ENCODE measurements at regions not wholly inside any gene's neighbourhood (a gene's known extent, or its start where the extent isn't known, plus 50 kb on each side); places are given as distances from the start of the nearest gene placed in this dataset.
"Not testable (repeated sequence)": the region's sequence is repeated elsewhere in the genome, so short reads cannot be mapped to it uniquely, and the experiment has no call there.

DNA sequence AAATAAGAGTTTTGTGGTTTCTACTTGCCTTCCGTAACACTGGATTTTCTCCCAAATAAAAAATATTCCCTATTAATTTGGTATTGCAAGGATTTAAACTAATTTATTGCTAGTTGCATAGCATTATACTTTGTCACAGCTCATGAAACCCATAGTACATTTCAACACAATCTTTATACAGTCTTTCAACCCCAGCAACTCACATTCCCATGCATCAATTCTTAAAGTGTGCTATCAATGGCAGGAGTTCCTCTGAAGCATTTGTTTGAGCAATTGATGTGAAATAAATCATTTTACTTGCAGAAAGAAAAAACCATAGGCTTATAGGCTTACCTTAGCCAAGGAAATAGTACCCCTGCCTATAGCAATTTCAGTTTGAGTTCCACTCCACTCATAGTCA, 251.9 kb downstream of the PAPSS1 start:
- no peaks in the 10 kb centered on the region for H3K4me1 ChIP-seq (ENCODE audit: control insufficient read depth in 1 of 2, insufficient read depth in 2 of 2, low read length in 2 of 2)
- H3K4me3 ChIP-seq (ENCODE audit: low read depth in 1 of 2, low read length in 2 of 2): no peak overlapping the region
- no peak overlapping the region for H3K27ac ChIP-seq (ENCODE audit: low read length)
- H3K36me3 ChIP-seq (ENCODE audit: control insufficient read depth in 1 of 2, insufficient read depth in 2 of 2, low read length in 2 of 2): no peaks in the 10 kb centered on the region
- no peaks in the 10 kb centered on the region for H3K27me3 ChIP-seq (ENCODE audit: low read depth, low read length)
- H3K9me3 ChIP-seq (ENCODE audit: control insufficient read depth in 1 of 2, low read length in 2 of 2): no peaks in the 10 kb centered on the region

DNA sequence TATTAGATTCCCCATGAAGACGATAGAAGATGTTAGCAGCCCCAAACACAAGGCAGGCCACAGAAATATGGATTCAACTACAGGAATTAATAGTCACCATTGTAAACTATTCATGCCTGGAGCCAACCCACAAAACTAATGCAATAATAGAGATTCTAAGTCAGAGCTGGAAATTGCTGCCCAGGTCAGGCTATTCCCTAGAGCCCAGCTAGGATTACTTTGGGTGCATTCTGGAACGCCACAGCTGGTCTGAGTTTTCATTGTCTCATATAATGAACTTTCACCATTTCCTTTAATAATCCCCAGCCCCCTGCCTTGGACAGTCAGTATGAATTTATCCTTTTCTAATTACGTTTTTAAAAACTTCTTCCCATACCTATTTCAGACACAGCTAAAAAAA, 252.6 kb downstream of the PAPSS1 start:
- Histone ChIP-seq H3K4me1 (ENCODE audit: control insufficient read depth in 1 of 2, insufficient read depth in 2 of 2, low read length in 2 of 2) (no peaks in the 10 kb centered on the region), H3K27ac (ENCODE audit: low read length) (no peak overlapping the region), H3K4me3 (ENCODE audit: low read depth in 1 of 2, low read length in 2 of 2) (no peak overlapping the region), H3K36me3 (ENCODE audit: control insufficient read depth in 1 of 2, insufficient read depth in 2 of 2, low read length in 2 of 2) (no peaks in the 10 kb centered on the region), H3K27me3 (ENCODE audit: low read depth, low read length) (no peaks in the 10 kb centered on the region), H3K9me3 (ENCODE audit: control insufficient read depth in 1 of 2, low read length in 2 of 2) (no peaks in the 10 kb centered on the region)

DNA sequence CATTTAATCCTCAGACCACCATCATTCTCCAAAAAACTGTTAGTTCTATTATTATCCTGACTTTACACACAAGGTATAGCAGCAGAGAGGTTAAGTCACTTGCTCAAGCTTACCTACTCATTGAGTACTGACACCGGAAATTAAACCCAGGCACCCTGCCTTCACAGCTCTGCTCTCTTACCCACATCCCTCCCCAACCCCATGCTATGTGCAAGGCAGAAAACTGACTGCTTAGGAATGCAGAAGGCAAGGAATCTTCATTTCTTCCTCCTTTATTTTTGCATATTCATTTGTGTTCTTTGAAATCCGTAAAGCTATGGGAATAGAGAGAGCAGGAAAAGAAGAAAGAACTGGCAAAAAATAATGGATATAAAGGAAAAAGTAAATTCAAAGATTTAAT, 261.8 kb downstream of the PAPSS1 start:
- no peaks in the 10 kb centered on the region for H3K36me3 ChIP-seq (ENCODE audit: control insufficient read depth in 1 of 2, insufficient read depth in 2 of 2, low read length in 2 of 2)

DNA sequence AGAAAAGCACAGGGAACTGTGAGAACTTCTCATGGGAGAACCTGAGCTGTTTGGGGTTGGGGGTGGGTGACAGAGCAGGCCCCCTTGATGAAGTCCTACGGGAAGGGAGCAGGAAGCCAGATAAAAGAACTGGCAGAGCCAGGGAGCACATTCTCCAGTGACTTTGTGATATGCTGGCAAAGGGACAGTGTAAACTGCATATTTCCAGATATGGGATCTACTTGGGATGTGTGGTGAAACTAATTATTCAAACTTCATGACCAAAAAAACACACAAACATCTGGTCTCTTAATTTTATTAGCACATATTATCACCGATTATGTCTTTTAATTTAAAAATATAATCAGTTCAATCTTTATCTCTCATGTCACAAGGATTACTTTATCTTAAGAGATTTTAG, 266.0 kb downstream of the PAPSS1 start:
- Histone ChIP-seq H3K4me3 (ENCODE audit: low read depth in 1 of 2, low read length in 2 of 2) (no peak overlapping the region), H3K27ac (ENCODE audit: low read length) (no peak overlapping the region), H3K27me3 (ENCODE audit: low read depth, low read length) (no peaks in the 10 kb centered on the region)

More for the DNA sequence above, 261.8 kb downstream of the PAPSS1 start:
- Histone ChIP-seq H3K4me3 (ENCODE audit: low read depth in 1 of 2, low read length in 2 of 2) (no peak overlapping the region), H3K27ac (ENCODE audit: low read length) (no peak overlapping the region), H3K27me3 (ENCODE audit: low read depth, low read length) (no peaks in the 10 kb centered on the region), H3K9me3 (ENCODE audit: control insufficient read depth in 1 of 2, low read length in 2 of 2) (no peaks in the 10 kb centered on the region), H3K4me1 (ENCODE audit: control insufficient read depth in 1 of 2, insufficient read depth in 2 of 2, low read length in 2 of 2) (peaks cover 0 to 3% of the 10 kb centered on the region in 2 donors)

GRCh38 chr4:107452717-107453630, 267.1 kb downstream of the PAPSS1 start:
- H3K4me3 ChIP-seq (ENCODE audit: low read depth in 1 of 2, low read length in 2 of 2): no peak overlapping the region
- H3K27ac ChIP-seq (ENCODE audit: low read length): no peak overlapping the region
- no peaks in the 10 kb centered on the region for H3K36me3 ChIP-seq (ENCODE audit: control insufficient read depth in 1 of 2, insufficient read depth in 2 of 2, low read length in 2 of 2)
- no peaks in the 10 kb centered on the region for H3K27me3 ChIP-seq (ENCODE audit: low read depth, low read length)
- no peaks in the 10 kb centered on the region for H3K9me3 ChIP-seq (ENCODE audit: control insufficient read depth in 1 of 2, low read length in 2 of 2)
- H3K4me1 ChIP-seq (ENCODE audit: control insufficient read depth in 1 of 2, insufficient read depth in 2 of 2, low read length in 2 of 2): peaks cover 0 to 3% of the 10 kb centered on the region in 2 donors

More for the DNA sequence above, 266.0 kb downstream of the PAPSS1 start:
- Histone ChIP-seq H3K4me1 (ENCODE audit: control insufficient read depth in 1 of 2, insufficient read depth in 2 of 2, low read length in 2 of 2) (peaks cover 0 to 3% of the 10 kb centered on the region in 2 donors), H3K9me3 (ENCODE audit: control insufficient read depth in 1 of 2, low read length in 2 of 2) (no peaks in the 10 kb centered on the region), H3K36me3 (ENCODE audit: control insufficient read depth in 1 of 2, insufficient read depth in 2 of 2, low read length in 2 of 2) (no peaks in the 10 kb centered on the region)

- Histone ChIP-seq H3K36me3 (ENCODE audit: control insufficient read depth in 1 of 2, insufficient read depth in 2 of 2, low read length in 2 of 2) (no peaks in the 10 kb centered on the region), H3K27me3 (ENCODE audit: low read depth, low read length) (no peaks in the 10 kb centered on the region), H3K4me1 (ENCODE audit: control insufficient read depth in 1 of 2, insufficient read depth in 2 of 2, low read length in 2 of 2) (peaks cover 0 to 3% of the 10 kb centered on the region in 2 donors), H3K9me3 (ENCODE audit: control insufficient read depth in 1 of 2, low read length in 2 of 2) (no peaks in the 10 kb centered on the region), H3K4me3 (ENCODE audit: low read depth in 1 of 2, low read length in 2 of 2) (no peak overlapping the region), H3K27ac (ENCODE audit: low read length) (no peak overlapping the region)
Observed at GRCh38 chr4:107449611-107450369, 270.2 kb downstream of the PAPSS1 start.

DNA sequence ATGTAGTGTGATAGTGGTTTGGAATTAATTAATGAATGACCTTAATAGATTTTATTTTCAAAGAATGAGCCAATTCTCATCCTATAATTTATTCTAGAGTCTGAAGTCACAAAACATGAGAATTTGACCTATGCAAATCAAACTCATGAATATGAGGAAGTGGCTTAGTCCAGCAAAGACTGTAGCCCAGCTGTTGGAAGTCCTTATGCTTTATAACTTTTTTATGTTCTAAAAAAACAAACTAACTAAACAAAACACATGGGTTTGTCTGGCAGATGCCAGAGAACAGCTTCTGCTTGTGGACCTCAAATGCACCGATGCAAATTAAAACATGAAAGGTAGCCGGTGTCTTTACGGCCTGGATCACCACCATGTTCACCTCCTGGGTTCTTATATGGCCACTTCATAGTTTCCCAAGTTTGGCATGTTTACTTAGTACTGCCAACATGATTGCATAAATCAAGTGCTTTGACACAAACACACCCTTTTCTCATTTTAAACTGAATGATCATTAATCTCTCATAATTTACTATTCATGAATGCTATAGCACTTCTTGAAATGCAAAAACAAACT, 277.4 kb downstream of the PAPSS1 start:
- Histone ChIP-seq H3K27ac (ENCODE audit: low read length) (no peak overlapping the region), H3K27me3 (ENCODE audit: low read depth, low read length) (no peaks in the 10 kb centered on the region), H3K9me3 (ENCODE audit: control insufficient read depth in 1 of 2, low read length in 2 of 2) (no peaks in the 10 kb centered on the region), H3K36me3 (ENCODE audit: control insufficient read depth in 1 of 2, insufficient read depth in 2 of 2, low read length in 2 of 2) (no peaks in the 10 kb centered on the region), H3K4me1 (ENCODE audit: control insufficient read depth in 1 of 2, insufficient read depth in 2 of 2, low read length in 2 of 2) (no peaks in the 10 kb centered on the region), H3K4me3 (ENCODE audit: low read depth in 1 of 2, low read length in 2 of 2) (no peak overlapping the region)

GRCh38 chr4:107439401-107439800, 280.6 kb downstream of the PAPSS1 start:
- Histone ChIP-seq H3K9me3 (ENCODE audit: control insufficient read depth in 1 of 2, low read length in 2 of 2) (no peaks in the 10 kb centered on the region), H3K36me3 (ENCODE audit: control insufficient read depth in 1 of 2, insufficient read depth in 2 of 2, low read length in 2 of 2) (no peaks in the 10 kb centered on the region), H3K27me3 (ENCODE audit: low read depth, low read length) (no peaks in the 10 kb centered on the region), H3K4me1 (ENCODE audit: control insufficient read depth in 1 of 2, insufficient read depth in 2 of 2, low read length in 2 of 2) (no peaks in the 10 kb centered on the region), H3K4me3 (ENCODE audit: low read depth in 1 of 2, low read length in 2 of 2) (no peak overlapping the region), H3K27ac (ENCODE audit: low read length) (no peak overlapping the region)

DNA sequence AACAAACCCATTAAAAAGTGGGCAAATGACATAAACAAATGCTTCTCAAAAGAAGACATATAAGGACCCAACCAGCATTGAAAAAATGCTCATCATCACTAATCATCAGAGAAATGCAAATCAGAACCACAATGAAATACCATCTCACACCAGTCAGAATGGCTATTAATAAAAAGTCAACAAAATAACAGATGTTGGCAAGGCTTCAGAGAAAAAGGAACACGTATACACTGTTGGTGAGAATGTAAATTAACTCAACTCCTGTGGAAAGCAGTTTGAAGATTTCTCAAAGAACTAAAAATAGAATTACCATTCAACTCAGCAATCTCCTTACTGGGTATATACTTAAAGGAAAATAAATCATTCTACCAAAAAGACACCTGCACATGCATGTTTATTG, 283.6 kb downstream of the PAPSS1 start:
- H3K4me3 ChIP-seq (ENCODE audit: low read depth in 1 of 2, low read length in 2 of 2); H3K36me3 ChIP-seq (ENCODE audit: control insufficient read depth in 1 of 2, insufficient read depth in 2 of 2, low read length in 2 of 2); H3K27ac ChIP-seq (ENCODE audit: low read length); H3K27me3 ChIP-seq (ENCODE audit: low read depth, low read length); H3K9me3 ChIP-seq (ENCODE audit: control insufficient read depth in 1 of 2, low read length in 2 of 2); H3K4me1 ChIP-seq (ENCODE audit: control insufficient read depth in 1 of 2, insufficient read depth in 2 of 2, low read length in 2 of 2): not testable (repeated sequence)

DNA sequence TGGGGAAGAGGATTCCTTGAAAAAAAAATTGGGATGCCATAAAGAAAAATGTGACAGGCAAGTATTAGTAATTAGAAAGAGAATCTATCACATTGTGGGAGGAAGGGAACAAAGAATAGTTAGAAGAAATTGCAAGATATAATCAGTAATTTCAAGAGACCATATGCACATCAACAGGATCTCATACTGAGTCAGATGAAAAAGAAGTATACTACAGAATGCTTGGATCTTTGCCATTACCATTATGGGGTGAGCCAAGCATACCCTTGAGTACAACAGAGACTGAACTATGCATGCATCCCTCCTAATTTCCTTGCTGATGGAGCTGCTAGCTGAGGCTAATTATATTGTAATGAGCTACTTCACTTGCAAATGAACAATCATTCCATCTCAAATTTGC, 287.6 kb downstream of the PAPSS1 start:
- no peaks in the 10 kb centered on the region for H3K36me3 ChIP-seq (ENCODE audit: control insufficient read depth in 1 of 2, insufficient read depth in 2 of 2, low read length in 2 of 2)
- no peaks in the 10 kb centered on the region for H3K4me1 ChIP-seq (ENCODE audit: control insufficient read depth in 1 of 2, insufficient read depth in 2 of 2, low read length in 2 of 2)
- no peak overlapping the region for H3K27ac ChIP-seq (ENCODE audit: low read length)
- no peak overlapping the region for H3K4me3 ChIP-seq (ENCODE audit: low read depth in 1 of 2, low read length in 2 of 2)
- no peaks in the 10 kb centered on the region for H3K27me3 ChIP-seq (ENCODE audit: low read depth, low read length)
- no peaks in the 10 kb centered on the region for H3K9me3 ChIP-seq (ENCODE audit: control insufficient read depth in 1 of 2, low read length in 2 of 2)

- Histone ChIP-seq H3K9me3 (ENCODE audit: control insufficient read depth in 1 of 2, low read length in 2 of 2) (no peaks in the 10 kb centered on the region), H3K27ac (ENCODE audit: low read length) (no peak overlapping the region), H3K4me1 (ENCODE audit: control insufficient read depth in 1 of 2, insufficient read depth in 2 of 2, low read length in 2 of 2) (no peaks in the 10 kb centered on the region), H3K27me3 (ENCODE audit: low read depth, low read length) (no peaks in the 10 kb centered on the region), H3K4me3 (ENCODE audit: low read depth in 1 of 2, low read length in 2 of 2) (no peak overlapping the region), H3K36me3 (ENCODE audit: control insufficient read depth in 1 of 2, insufficient read depth in 2 of 2, low read length in 2 of 2) (no peaks in the 10 kb centered on the region)
Observed at GRCh38 chr4:107423677-107424405, 296.2 kb downstream of the PAPSS1 start.

Data from muscle layer of duodenum (tissue), 2 donors.